Neural progenitor cell (in vitro differentiated cells): ENCODE measurements at regions not wholly inside any gene's neighbourhood (a gene's known extent, or its start where the extent isn't known, plus 50 kb on each side); places are given as distances from the start of the nearest gene placed in this dataset.

ENCODE experiments used
- EZH2 ChIP-seq: fragments of 200-600 bp; sonication (generic); IDR thresholded peaks from 2 replicates; pipeline ENCODE4 v1.6.1; 2017; ENCODE audit warnings: antibody characterized with exemption, mild to moderate bottlenecking, moderate library complexity
- EZH2phosphoT487 ChIP-seq: fragments of 200-600 bp; sonication (generic); IDR thresholded peaks from 2 replicates; pipeline ENCODE4 v1.6.1; 2017; ENCODE audit warnings: antibody characterized with exemption
- TF ChIP-seq, protein P1 (sequence below): fragments of 200-600 bp; sonication (generic); IDR thresholded peaks from 2 replicates; pipeline ENCODE4 v1.5.1; 2017; ENCODE audit warnings: antibody characterized with exemption, mild to moderate bottlenecking

DNA sequence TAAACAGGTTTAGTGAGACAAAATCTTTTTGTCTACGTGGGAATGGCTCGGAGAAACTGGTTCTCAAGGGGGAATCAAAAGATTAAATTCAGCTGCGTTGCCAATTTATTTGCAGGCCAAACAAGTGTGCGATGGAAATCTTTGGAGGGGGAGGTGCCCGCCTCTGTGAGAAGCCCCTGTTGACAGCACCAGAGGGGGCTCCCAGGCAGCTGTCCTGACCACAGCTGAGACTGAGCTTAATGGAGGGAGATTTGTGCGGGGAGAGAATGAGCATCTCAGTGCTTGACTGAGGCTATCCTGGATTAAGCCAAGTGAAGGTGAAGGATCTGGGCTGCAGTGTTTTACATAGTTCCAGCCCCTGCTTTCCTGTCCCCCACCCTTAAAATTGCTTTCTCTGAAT is 169.7 kb downstream of the ATG4C start:
- TF ChIP-seq, protein P1, sequence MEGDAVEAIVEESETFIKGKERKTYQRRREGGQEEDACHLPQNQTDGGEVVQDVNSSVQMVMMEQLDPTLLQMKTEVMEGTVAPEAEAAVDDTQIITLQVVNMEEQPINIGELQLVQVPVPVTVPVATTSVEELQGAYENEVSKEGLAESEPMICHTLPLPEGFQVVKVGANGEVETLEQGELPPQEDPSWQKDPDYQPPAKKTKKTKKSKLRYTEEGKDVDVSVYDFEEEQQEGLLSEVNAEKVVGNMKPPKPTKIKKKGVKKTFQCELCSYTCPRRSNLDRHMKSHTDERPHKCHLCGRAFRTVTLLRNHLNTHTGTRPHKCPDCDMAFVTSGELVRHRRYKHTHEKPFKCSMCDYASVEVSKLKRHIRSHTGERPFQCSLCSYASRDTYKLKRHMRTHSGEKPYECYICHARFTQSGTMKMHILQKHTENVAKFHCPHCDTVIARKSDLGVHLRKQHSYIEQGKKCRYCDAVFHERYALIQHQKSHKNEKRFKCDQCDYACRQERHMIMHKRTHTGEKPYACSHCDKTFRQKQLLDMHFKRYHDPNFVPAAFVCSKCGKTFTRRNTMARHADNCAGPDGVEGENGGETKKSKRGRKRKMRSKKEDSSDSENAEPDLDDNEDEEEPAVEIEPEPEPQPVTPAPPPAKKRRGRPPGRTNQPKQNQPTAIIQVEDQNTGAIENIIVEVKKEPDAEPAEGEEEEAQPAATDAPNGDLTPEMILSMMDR: no peak
- TF ChIP-seq EZH2phosphoT487 (no peak), EZH2 (no peak)
